Gastroesophageal sphincter (tissue), 3 donors: ENCODE measurements at regions not wholly inside any gene's neighbourhood (a gene's known extent, or its start where the extent isn't known, plus 50 kb on each side); places are given as distances from the start of the nearest gene placed in this dataset.

Source experiments
- POLR2A ChIP-seq, 2 donors: fragments of 450-650 bp; IDR thresholded peaks; one replicate each; pipeline ENCODE4 v1.6.1; 2017; ENCODE audit warnings: antibody characterized with exemption in 2 of 2, mild to moderate bottlenecking in 2 of 2, moderate library complexity in 1 of 2
- TF ChIP-seq, protein P1 (sequence below), 4 experiments: fragments of 200-600 bp in 2 of 4; fragments of 450-650 bp in 2 of 4; sonication (generic) in 1 of 4; IDR thresholded peaks; one replicate each; pipeline ENCODE4 v1.5.1; 2017 to 2019; ENCODE audit warnings: antibody characterized with exemption in 4 of 4, mild to moderate bottlenecking in 2 of 4, moderate library complexity in 2 of 4

DNA sequence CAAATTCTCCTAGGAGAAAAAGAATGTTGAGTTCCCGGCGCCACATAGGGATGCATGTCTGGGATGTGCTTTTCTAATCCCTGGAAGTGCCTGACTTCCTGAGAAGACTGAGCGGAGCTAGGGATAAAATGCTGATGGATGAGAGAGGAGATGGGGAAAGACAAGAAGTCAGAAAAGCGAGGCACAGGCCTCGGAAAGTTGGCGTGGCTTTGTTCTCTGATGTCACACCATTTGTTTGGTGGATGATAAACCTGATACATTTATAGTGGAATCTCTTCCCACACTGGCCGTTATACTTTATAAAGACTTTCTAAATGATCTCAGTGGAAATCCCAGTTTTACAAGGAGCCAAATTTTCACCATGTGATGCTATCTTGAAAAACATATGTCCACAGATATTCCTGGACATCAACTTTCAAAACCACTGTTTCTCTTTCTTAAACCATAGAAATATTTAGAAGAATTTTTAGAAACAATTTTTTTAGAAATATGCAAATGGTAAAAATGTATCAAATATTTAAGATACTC is 188.8 kb upstream of the SVIL start:
- no peak for TF ChIP-seq POLR2A (IDR thresholded peaks at IDR 0.05)
- TF ChIP-seq, protein P1, sequence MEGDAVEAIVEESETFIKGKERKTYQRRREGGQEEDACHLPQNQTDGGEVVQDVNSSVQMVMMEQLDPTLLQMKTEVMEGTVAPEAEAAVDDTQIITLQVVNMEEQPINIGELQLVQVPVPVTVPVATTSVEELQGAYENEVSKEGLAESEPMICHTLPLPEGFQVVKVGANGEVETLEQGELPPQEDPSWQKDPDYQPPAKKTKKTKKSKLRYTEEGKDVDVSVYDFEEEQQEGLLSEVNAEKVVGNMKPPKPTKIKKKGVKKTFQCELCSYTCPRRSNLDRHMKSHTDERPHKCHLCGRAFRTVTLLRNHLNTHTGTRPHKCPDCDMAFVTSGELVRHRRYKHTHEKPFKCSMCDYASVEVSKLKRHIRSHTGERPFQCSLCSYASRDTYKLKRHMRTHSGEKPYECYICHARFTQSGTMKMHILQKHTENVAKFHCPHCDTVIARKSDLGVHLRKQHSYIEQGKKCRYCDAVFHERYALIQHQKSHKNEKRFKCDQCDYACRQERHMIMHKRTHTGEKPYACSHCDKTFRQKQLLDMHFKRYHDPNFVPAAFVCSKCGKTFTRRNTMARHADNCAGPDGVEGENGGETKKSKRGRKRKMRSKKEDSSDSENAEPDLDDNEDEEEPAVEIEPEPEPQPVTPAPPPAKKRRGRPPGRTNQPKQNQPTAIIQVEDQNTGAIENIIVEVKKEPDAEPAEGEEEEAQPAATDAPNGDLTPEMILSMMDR (IDR thresholded peaks at IDR 0.05), result no peak
